SK-N-SH treated with all-trans-retinoic acid at 6 μM for 48 hours (cell line): ENCODE measurements at regions not wholly inside any gene's neighbourhood (a gene's known extent, or its start where the extent isn't known, plus 50 kb on each side); places are given as distances from the start of the nearest gene placed in this dataset.

Experiments
- ESRRG ChIP-seq: fragments of 250-450 bp; sonication (Bioruptor Pico); IDR thresholded peaks from 2 replicates; pipeline ENCODE4 v1.6.1; 2021; ENCODE audit warnings: mild to moderate bottlenecking
- GLIS3 ChIP-seq: fragments of 250-450 bp; sonication (Bioruptor Pico); IDR thresholded peaks from 2 replicates; pipeline ENCODE4 v1.5.0; 2020; ENCODE audit warnings: mild to moderate bottlenecking, moderate library complexity
- PATZ1 ChIP-seq: fragments of 250-450 bp; sonication (Bioruptor Pico); IDR thresholded peaks from 2 replicates; pipeline ENCODE4 v1.8.0; 2020; ENCODE audit warnings: mild to moderate bottlenecking, moderate library complexity, borderline replicate concordance
- SNAI2 ChIP-seq: fragments of 250-450 bp; sonication (Bioruptor Pico); IDR thresholded peaks from 2 replicates; pipeline ENCODE4 v1.5.0; 2020; ENCODE audit warnings: mild to moderate bottlenecking, moderate library complexity
- TCF4 ChIP-seq: fragments of 250-450 bp; sonication (Bioruptor Pico); IDR thresholded peaks from 2 replicates; pipeline ENCODE4 v1.8.0; 2021; ENCODE audit warnings: mild to moderate bottlenecking, moderate library complexity, borderline replicate concordance
- TOX ChIP-seq: fragments of 250-450 bp; sonication (Bioruptor Pico); IDR thresholded peaks from 2 replicates; pipeline ENCODE4 v1.8.0; 2021; ENCODE audit warnings: mild to moderate bottlenecking, moderate library complexity, borderline replicate concordance
- ZC3H10 ChIP-seq: fragments of 250-450 bp; sonication (Bioruptor Pico); IDR thresholded peaks from 2 replicates; pipeline ENCODE4 v1.5.1; 2021; ENCODE audit warnings: mild to moderate bottlenecking, moderate library complexity
- ZFP3 ChIP-seq: fragments of 250-450 bp; sonication (Bioruptor Pico); IDR thresholded peaks from 2 replicates; pipeline ENCODE4 v1.5.0; 2020; ENCODE audit warnings: mild to moderate bottlenecking, moderate library complexity
- ZNF565 ChIP-seq: fragments of 450-650 bp; formaldehyde crosslinking; conservative IDR thresholded peaks from 2 replicates; pipeline ENCODE4 v1.5.0; 2020; ENCODE audit warnings: low read depth, mild to moderate bottlenecking, moderate library complexity

- TF ChIP-seq ZNF565: no peak
- TF ChIP-seq PATZ1: no peak
- TF ChIP-seq TCF4 (CRISPR knock-in tag): no peak
- TF ChIP-seq ZC3H10 (CRISPR knock-in tag): no peak
- no peak for TF ChIP-seq ESRRG (CRISPR knock-in tag)
- no peak for TF ChIP-seq ZFP3 (CRISPR knock-in tag)
- TF ChIP-seq SNAI2 (CRISPR knock-in tag): no peak
- TF ChIP-seq TOX (CRISPR knock-in tag): no peak
- TF ChIP-seq GLIS3 (CRISPR knock-in tag): no peak
Measured at GRCh38 chr10:58991856-58992255, 184.6 kb upstream of the PHYHIPL start.
